Neural cell (in vitro differentiated cells): ENCODE measurements at regions not wholly inside any gene's neighbourhood (a gene's known extent, or its start where the extent isn't known, plus 50 kb on each side); places are given as distances from the start of the nearest gene placed in this dataset.

Experiments
- CTCF ChIP-seq: fragments of 450-650 bp; IDR thresholded peaks from 2 replicates; pipeline ENCODE4 v1.5.1; 2014; ENCODE audit warnings: antibody characterized with exemption, mild to moderate bottlenecking, moderate library complexity; ENCODE audit not compliant: poor library complexity, severe bottlenecking
- EP300 ChIP-seq: fragments of 450-650 bp; conservative IDR thresholded peaks from 2 replicates; pipeline ENCODE4 v1.6.1; 2014; ENCODE audit warnings: antibody characterized with exemption, mild to moderate bottlenecking, moderate library complexity; ENCODE audit not compliant: poor library complexity, severe bottlenecking
- EZH2 ChIP-seq: fragments of 200-600, 300-800 bp; shearing (Covaris generic), sonication (generic); IDR thresholded peaks from 2 replicates; pipeline ENCODE4 v1.6.1; 2014; ENCODE audit warnings: antibody characterized with exemption, low read length, borderline replicate concordance, mild to moderate bottlenecking; ENCODE audit not compliant: insufficient read depth, poor library complexity, severe bottlenecking
- MXI1 ChIP-seq: fragments of 450-650 bp; conservative IDR thresholded peaks from 2 replicates; pipeline ENCODE4 v1.6.1; 2014; ENCODE audit warnings: antibody characterized with exemption, mild to moderate bottlenecking; ENCODE audit not compliant: poor library complexity, severe bottlenecking
- POLR2AphosphoS5 ChIP-seq: IDR thresholded peaks from 2 replicates; pipeline ENCODE4 v1.6.1; 2012
- RAD21 ChIP-seq: fragments of 450-650 bp; conservative IDR thresholded peaks from 2 replicates; pipeline ENCODE4 v1.6.1; 2014; ENCODE audit warnings: antibody characterized with exemption, mild to moderate bottlenecking, moderate library complexity
- REST ChIP-seq: IDR thresholded peaks from 2 replicates; pipeline ENCODE4 v1.6.1; 2012; ENCODE audit warnings: borderline replicate concordance
- SMC3 ChIP-seq: fragments of 450-650 bp; conservative IDR thresholded peaks from 2 replicates; pipeline ENCODE4 v1.6.1; 2014; ENCODE audit warnings: antibody characterized with exemption, mild to moderate bottlenecking, moderate library complexity; ENCODE audit not compliant: poor library complexity
- TAF1 ChIP-seq: IDR thresholded peaks from 2 replicates; pipeline ENCODE4 v1.6.1; 2012; ENCODE audit warnings: low read depth

GRCh38 chr6:112665114-112665513 is 318.0 kb downstream of the RFPL4B start:
- TF ChIP-seq MXI1: no peak
- no peak for TF ChIP-seq CTCF
- TF ChIP-seq REST: no peak
- no peak for TF ChIP-seq POLR2AphosphoS5
- no peak for TF ChIP-seq EZH2
- TF ChIP-seq RAD21: no peak
- TF ChIP-seq TAF1: no peak
- TF ChIP-seq EP300: no peak
- TF ChIP-seq SMC3: no peak
